Fibroblast of skin of left biceps (primary cell): ENCODE measurements at regions not wholly inside any gene's neighbourhood (a gene's known extent, or its start where the extent isn't known, plus 50 kb on each side); places are given as distances from the start of the nearest gene placed in this dataset.
A peak's percentile ranks its signal among the peaks of the same experiment; 100 is the strongest.

ENCODE experiments used
- DNase-seq, 2 experiments: peaks; one replicate each; pipeline ENCODE4 v3.0.0-alpha.2; 2013; ENCODE audit warnings: low read depth in 2 of 2

DNA sequence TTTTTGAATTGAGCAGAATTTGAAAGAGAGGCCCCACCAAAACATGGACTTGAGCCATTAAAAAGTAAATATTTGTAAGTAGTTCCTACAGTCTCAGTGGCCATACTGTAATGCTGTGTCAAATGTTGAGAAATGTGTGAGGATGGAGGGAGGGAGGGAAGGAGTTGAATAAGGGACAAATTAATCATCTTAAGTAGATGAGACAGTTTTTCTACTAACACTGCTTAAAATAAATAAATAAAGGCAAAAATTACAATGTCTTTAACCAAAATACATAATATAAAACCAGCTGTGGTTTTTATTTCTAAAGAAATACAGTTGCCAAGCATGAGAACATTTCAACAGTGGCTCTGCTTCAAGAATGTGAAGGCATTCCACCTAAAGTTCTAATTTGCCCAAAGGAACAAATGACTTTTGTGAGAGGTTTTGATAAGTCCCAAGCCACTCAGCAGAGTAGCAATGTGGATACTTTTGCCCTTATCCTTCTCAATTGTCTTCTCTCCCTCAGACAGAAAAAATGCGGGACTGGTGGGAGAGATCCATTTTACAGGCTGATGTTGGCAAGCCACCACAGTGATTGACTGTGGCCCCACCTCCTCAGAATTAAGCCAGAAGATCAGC is 427.0 kb upstream of the RARB start:
- DNase-seq = no peak

DNA sequence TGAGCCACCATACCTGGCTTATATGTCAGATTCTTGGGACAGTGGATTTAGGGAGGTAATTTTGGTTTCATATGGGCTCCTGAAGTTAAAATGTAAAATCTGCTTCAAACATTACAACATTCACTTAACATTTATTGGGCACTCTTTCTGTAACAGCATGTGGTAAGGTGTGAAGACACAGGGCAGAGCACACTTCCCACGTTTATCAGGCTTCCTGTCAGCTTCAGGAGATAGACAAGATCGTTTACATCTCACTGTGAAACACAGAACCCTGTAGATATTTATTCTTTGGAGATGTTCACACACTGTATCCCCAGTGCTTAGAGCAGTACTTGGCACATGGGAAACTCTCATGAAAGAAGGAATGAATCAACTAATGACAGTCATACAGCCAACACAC is 426.0 kb upstream of the RARB start:
- DNase-seq = no peak

DNA sequence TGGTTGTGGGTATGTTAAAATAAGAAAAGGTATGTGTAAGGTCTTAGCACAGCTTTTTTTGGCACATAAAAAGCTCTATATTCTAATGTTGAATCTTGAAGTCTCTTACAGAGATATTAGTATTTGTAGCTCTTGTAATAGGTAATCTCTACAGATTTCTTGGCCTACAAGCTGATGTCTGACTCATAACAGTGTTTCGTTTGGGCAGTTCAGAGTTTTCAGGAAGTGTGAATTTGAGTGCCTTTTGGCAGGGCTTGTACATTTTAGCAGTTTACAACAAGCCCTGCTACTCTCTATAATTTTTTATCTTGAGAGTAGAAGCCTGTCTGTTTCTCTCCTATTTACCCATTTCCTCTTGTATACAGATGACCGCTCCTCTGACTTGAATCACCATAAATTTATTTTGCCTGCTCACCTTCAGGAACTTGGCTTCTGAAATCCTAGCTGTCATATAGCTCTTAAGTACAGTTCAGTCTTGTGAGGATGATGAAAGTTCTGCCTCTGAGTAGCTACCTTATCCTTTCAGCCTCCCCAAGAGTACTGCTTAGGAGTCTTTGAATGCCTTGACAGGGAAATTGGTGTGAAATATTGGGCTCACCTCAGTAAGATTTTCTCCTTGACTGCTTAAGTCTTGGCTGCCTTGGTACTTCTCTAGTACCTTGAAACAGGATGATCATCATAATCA is 419.9 kb upstream of the RARB start:
- peak in 1 of 2 experiments; percentile 21 for DNase-seq

DNA sequence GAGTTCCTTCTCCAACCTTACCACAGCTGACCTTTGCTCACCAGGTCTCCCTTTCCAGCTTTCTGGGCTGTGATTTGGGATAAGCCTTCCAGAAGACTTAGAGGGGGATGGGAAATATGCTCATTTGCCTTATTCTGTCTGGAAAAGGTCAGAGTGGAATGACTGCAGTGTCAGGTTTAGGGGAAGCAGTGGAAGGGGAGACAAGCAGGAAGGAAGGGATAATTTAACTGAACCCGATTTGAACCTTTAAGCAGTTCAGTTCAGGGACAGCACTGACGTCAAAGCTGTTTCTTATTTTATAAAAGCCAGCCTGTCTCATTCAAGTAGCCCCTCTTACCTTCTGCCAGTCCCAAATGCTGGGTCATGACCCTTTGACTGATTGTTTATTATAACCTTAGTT is 418.4 kb upstream of the RARB start:
- DNase-seq = no peak

DNA sequence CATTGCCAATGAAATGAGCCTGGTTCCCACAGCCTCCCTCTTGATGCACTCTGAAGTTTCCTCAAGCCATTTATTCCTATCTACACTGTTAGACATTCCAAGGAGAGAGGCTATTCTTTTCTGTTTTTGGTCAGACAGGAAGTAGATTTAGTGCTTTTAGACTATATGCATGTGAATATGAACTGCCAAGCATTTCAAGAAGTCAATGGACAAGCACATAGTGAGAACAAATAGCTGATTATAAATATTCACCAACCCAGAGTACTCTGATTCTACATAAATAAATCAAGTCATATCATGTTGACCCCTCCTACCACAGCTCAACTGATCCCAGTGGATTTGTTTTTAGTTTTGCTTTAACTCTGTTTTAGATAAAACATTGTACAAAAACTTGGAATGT is 412.5 kb upstream of the RARB start:
- DNase-seq = no peak

DNA sequence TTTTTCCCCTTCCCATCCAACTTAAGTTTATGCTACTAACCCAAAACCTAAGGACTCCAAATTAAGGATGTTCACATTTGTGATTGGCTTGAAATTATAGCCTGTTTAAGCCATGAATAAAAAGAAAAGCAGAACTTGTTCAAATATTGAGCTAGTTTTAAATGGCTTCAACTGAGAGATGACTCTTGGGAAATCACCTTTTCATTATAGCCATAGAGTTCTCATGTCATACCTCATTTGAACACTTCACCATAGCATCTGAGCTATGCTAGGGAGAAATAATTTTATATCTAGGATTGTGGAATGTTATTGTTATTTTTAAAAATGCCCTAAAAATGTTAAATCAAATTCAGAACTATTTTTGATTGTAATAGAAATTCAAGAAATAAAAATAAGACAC is 409.2 kb upstream of the RARB start:
- no peak for DNase-seq

DNA sequence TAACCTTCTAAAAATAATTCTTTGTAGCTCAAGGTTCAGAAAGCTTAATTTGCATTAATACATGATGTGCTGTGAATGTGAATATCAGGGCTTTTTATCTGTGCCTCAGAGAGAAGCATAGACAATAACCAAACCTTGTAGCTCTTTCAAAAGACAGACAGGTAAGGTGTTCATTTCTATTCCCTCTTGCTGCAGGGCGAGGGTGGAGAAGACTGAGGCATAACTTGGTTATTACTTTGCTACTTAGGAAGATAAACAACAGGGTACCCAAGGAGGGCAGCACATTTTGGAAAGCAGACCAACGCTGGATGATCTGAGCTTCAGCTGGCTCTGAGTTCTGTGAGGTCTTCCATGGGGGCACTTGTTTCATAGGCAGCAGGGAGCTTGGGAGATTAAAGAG is 408.6 kb upstream of the RARB start:
- no peak for DNase-seq

DNA sequence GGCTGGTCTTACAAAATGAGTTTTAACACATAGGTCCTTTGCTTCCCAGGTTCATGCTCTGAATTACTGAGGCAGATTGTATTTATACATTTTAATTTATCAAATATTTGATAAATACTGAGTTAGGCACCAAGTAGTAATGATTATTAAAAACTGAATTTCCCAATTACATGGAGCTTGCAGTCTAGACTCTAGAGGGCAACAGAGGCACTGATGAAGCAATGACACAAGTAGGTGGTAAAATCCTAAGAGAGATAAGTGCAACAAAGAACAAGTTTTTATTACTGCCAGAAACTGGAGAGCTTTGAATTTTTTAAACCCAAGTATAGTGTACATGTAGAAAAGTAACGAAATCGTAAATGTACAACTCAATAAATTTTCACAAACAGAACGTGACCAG is 406.2 kb upstream of the RARB start:
- DNase-seq = no peak

DNA sequence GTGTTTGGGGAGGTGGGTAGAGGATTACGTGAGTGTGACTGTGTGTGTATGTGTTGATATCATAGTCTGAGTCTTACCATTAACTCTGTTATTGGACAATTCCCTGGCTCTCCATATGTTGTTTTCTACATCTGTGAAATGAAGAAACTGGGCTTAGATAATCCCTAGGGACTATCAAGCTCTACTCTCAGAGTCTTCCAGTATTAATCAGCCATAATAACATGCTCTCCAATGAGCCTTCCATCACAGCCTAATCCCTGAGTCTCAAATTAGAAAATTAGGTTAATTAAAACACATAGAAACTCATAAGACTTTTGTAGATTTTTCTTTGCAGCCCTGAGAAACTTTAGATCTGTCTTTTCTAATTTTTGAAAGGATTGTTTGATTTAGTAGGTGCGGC is 404.2 kb upstream of the RARB start:
- no peak for DNase-seq

DNA sequence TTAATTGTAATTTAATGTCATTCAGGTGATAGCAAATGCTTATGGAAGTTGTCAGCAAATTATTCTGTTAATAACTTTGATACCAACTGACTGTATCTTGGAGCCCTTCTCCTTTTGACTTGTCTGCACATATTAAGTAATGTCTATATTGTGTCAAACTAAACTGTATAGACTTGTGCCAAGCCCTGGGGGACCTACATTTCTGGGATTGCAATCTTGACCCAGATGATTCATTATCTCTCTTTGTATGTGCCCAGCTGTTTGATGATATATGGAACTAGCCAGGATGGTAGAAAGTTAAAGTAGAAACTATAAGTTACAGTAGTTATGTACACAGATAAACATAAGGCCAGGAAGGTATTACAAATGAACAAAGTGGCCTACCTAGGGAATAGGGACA is 402.8 kb upstream of the RARB start:
- no peak for DNase-seq

DNA sequence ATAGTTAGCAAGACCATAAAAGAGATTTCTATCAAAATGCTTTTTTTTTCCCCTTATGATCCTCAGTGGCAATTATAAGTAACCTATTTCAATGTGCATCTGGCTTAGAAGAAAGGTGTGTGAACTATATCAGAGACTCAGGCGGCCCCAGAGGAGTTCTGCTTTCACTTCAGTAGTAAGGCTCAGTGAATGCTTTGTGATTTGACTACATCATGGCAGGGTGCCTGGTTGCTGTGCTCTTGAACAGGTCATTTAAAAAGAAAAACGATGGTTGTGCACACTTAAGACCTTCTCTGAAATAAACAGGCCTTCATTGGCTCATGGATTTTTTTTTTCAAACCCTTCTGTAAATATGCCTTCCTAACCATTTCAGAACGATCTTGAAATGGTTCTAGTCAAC is 400.4 kb upstream of the RARB start:
- no peak for DNase-seq

DNA sequence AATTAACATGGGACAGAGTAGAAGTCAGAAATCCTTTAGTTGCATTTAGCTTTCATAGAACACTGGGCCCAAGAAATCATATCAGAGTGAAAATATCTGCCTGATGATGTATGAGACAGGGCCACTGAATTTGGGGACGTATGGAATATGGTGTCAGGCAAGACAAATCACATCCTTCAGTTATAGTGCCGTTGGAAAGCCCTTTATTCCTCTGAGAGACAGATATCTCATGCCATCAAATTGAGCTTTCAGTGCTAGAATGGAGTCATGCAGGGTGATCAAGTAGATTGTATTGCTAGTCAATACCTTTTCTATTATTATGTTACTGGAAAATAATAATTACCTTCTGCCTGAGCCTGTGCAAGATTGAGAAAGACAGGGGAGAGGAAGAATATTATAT is 398.2 kb upstream of the RARB start:
- DNase-seq = no peak

DNA sequence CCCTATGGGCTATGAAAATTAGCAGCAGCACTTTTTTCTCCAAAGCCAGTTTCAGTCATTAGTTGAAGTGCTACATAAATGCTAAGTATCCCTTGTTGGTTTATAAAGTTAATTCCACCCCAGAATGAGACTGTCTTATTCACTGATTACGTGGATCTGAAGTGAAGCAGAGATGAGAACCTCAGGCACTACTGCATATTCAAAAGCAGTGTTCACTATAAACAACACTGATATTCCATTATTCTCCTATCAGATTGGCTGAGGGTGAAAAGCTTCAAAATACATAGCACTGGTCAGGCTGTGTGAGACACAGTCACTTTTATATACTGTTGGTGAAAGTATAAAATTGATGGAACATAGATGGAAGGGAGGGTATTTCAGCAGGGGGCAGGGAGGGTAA is 395.7 kb upstream of the RARB start:
- DNase-seq = no peak

DNA sequence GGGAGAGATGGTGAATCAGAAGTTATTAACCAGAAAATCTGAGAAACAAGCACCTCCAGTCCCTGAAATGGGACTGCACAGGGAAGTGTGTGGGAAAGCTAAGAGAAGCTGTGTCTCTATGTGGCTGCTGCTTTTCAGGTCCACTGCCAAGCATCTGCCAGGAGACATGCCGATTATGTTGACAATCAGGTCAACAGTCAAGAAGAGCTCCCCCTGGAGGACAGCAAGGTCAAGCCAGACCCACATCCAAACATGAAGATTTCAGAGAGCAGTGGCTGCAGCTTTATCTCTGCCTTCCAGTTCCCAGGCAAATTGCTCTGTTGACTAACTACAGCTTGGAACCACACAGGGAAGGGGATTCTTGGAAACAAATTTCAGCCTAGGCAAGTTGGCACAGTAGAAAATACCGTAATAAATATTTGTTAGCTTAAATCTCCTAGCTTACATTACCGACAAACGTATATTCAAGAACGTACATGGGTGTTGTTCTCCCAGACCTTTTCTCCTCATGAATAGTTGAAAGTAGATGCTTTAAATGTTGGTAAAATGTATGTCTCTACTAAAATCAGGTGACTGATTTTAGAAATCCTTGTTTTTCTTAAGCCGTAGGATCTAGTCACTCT is 394.5 kb upstream of the RARB start:
- no peak for DNase-seq

DNA sequence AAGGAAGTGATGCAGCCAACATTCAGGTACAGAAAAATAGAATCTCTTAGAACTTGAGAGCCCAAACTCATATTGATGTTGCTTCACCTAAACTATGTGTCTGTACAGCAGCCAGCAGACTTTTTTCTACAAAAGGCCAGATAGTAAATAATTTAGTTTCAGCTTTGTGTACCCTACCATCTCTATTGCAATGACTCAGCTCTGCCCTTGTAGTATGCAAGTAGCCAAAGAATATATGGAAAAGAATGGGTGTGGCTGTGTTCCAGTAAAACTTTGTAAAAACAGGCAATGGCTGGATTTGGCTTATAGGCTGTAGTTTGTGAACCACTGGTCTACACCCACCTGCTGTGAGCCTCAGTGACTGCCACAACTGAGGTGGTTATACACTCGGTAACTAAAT is 392.5 kb upstream of the RARB start:
- DNase-seq = no peak

DNA sequence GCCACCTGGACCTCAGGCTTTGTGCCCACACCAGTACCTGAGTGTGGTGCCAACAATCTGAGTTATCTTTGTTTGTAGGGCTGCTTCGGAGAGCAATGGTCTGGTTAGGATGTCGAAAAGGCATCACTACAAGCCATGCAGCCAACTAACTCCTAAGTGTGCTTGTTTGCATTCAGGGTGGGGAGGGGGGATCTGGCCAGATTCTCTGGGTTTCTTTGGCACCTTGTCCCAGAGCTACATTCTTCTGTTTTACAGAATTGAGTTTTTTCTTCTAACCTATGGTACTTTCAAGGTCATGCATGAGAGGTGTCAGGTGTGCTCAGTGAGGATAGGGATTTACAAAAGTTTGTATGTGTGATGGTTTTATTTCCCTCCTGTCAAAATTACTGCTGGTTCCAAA is 391.4 kb upstream of the RARB start:
- no peak for DNase-seq

DNA sequence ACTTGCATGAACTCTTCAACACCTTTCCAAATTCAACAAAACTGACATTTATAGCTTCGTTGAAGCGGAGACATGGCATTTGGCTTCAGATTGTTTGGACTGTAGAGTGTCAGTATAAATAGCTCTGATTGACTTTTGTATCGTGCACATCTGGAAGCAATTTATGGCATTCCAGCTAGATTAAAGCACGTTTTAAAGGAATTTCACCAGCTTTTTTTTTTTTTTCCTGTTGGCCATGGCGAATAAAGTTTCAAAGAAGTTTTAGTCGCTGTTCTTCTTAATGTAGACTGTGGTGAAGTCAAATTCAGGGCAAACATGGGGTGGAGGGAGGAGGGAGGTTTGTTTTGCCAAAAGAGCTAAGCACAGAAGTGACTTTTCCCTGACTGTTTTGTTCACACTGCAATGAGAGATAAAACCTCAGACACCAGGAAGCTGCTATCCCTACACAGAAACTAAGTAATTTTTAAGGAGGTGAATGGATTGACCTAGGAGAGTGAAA is 391.0 kb upstream of the RARB start:
- DNase-seq = peak; percentile 88 to 91

DNA sequence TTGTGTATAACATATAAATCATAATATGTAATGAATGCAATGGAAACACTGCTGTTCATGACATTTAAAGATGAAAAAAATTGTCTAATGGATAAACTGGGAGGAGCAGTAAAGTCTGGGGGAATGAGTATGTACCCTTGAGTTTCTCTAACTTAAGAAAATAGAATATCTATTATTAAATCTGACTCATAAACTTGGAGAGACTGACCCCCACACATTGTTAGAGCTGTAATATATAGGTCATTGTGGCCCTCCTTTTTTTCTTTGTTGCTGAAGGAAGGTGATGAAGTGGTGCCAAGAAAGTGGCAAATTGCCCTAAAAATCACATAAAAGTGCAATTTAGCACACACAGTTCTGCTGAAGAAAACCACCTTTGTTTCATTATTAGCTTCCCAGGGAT is 389.8 kb upstream of the RARB start:
- DNase-seq = no peak

DNA sequence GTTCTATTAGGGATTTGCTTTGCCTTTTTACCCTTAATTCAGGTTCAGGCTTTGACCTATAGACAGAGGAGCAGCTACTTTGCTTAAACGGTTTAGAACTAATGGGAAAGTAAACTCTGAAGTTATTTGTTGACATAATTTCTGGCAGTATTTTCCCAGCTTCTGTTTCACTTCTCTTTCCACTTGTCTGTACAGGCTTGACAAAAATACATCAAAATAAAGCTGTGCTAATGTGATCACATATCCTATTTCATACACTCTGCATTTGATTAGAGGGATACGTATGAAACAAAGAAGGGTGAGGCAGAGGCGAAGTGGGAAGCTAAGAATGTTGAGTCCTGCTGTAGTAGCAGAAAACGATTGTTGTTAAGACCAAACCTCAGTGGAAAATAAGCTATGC is 389.1 kb upstream of the RARB start:
- no peak for DNase-seq

DNA sequence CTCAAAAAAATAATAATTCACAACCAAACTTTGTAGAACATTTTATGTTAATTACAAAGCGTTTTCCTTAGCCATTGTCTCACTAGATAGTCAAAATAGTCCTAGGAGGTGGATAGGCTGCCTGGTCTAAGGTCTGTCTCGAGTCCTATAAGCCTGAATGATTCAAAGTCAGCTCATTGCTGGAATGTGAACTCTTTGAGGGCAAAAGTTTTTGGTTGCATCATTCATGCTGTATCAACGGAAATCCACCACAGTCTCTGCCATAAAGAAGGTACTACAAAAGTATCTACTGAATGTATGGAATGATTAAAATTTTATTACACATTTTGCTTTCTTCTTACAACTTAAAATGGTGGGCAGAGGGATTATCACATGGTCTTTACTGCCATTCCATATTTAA is 387.3 kb upstream of the RARB start:
- DNase-seq = peak; percentile 44 to 54

DNA sequence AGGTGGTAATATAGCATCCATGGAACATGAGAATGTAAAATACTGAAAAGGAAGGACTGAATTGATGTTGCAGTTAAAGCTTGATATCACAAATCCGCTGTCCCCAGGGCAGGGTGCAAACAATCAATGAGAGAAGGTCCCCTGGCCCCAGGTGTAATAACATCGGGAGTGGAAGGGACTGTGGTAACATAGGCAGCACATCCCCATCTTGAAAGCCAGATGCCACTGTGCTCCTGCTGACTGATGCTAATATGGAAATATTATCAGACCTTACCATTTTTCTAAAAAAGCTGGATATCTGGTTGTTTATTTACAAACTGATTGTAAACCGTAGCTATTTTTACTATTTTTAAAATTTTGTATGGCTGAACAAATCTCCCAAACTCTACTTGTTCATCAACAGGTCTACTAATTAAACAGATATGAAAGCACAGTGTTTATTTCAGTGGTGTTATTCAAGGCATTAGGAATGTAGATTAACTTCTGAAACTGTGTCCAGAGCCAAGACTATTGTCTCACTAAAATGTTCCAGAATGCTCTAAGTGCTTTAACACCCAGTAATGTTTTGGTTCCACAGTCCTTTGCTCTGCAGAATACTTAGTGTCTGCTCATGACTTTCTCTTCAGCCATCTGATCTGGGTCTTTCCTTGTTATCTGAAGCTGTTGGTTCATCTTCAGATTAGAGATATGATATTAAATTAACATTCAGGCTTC is 386.0 kb upstream of the RARB start:
- no peak for DNase-seq

DNA sequence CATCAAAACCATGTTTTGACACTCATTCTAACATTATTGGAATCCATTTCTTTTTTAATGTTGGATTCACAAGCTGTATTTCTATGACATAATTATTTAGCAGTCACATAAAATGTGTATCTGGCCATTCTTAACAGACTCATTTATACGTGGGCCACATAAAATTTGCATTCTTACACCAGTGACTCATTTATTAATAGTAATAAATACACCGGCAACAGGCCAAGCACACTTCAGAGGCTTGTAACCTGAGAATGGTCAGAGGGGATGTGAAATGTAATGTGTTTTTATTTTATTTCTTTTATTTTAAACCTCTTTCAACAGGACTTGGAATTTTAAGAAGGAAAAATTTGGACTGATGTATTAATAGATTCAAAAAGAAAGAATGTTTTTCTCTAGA is 384.9 kb upstream of the RARB start:
- DNase-seq = no peak

DNA sequence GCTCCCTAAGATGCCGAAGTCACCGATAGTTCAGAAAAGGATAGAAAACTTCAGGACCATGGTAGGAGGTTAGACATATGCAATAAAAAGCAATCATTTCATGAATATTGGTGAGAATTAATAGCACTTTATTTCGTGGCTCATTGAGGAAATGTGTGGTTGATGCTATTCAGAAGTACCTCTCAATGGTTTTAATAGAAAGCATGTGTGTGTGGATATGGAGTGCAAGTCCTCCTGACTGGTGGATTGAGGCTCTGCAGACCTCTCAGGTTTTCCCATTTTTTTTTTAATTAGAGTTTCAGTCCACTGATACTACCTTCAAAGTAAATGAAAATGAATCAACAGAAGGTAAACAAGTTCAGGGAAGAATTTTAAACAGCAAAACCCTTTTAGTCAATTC is 384.3 kb upstream of the RARB start:
- DNase-seq = no peak
